CD4-positive, alpha-beta T cell treated with Interleukin-1 beta for 1 hour (primary cell): ENCODE measurements at regions not wholly inside any gene's neighbourhood (a gene's known extent, or its start where the extent isn't known, plus 50 kb on each side); places are given as distances from the start of the nearest gene placed in this dataset.

Source experiments
- DNase-seq, 2 donors: peaks; one replicate each; pipeline ENCODE4 v3.0.0-alpha.2; 2020 to 2022

DNA sequence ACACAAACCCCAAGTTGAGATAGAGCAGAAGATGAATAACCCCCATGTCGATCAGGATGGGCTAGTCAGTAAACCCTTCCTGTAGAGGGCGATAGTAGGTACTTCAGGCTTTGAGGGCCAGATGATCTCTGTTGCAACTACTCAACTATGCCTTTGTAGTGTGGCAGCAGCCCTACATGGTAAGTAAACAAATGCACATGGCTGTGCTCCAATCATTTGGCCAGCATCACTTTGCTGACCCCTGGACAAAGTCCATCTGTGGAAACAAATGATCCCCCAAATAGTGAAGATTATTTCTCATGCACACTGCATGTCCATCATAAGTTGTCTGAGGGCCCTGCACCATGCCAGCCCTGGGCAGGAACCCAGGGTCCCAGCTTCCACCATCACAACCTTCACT is 402.2 kb upstream of the PROK2 start:
- DNase-seq, result no peak

DNA sequence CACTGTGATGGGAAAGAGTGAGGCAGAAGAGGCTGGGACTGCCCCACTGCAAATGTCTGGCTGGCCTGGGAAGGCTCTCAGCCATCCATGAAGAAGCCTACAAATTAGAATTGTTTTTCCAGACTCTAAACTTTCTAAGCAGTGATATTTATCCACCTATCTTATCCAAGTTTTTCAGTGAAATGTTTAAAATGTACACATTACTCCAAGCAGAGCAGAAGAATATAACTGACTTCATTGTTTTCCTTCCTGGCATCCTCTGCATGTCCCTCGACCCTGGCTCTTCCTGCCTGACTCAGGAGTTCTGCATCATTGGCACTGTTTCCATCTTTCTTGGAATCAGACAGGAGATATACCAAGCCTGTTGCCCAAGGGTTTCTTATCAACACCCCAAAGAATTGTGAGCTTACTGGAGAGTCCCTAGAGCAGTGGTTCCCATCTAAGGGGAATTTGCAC is 401.5 kb upstream of the PROK2 start:
- DNase-seq, result no peak

DNA sequence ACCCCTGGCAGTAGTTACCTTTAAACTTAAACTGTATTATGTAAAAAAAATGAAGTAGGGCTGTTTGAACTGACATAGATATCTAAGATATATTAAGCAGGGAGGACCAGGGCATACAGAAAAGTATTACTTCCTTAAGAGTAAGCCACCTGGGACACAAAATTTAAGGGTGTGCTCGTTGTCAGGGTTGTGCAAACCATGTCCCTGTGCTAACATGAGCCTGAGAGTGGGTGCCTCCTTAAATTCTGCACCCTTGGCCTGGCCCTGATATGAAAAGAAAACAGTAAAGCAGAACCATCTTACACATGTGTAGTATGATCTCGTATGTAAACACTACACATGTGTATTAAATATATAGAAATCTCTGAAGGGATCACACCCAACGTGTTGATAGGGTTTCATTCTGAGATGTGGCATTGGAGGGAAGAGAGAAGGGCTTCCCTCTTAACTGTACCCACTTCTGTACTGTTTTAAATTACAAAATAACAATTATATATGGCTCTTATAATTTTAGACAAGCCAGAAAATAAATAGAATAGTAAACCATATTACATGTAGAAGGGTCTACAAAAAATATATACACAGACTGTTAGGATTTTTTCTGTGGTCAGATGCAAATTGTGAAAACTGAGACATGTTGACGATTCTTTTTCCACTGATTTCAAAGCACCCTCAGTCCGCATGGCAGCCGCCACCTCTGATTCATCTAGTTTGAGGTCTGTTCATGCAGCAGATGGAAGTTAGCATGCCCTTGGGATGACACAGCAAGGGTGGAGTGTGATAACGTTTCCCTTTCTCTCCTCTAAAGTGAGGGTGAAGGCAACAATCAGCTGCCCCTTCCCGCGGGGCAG is 400.8 kb upstream of the PROK2 start:
- DNase-seq, result peak in 1 of 2 donors; percentile 27

DNA sequence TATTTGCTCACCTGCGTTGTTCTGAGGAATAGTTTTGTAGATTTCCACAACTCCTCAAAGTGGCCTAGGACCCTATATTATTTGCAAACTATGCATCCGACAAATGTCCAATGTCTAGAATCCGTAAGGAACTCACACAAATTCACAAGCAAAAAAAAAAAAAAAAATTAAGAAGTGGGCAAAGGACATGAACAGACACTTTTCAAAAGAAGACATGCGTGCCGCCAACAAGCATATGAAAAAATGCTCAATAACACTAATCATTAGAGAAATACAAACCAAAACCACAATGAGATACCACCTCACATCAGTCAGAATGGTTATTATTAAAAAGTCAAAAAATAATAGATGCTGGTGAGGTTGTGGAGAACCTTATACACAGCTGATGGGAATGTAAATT is 398.5 kb upstream of the PROK2 start:
- DNase-seq, result no peak

DNA sequence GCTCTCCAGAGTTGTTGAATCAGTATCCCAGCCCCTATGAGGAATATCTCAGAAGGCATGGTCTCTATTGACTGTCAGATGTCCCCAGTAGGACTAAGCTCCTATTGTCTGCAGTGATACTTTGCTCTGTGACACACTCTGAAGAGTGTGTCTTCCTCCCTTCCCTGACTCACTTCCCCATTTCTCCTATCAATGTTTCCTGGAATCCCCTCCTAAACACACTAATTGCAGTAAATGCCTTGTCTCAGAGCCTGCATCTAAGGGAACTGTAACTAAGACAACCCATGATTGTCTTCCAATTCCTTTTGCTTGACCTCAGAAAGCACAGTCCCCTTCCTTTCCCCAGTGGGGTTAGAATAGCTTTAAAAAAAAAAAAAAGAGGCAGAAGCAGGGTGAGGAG is 397.3 kb upstream of the PROK2 start:
- no peak for DNase-seq

DNA sequence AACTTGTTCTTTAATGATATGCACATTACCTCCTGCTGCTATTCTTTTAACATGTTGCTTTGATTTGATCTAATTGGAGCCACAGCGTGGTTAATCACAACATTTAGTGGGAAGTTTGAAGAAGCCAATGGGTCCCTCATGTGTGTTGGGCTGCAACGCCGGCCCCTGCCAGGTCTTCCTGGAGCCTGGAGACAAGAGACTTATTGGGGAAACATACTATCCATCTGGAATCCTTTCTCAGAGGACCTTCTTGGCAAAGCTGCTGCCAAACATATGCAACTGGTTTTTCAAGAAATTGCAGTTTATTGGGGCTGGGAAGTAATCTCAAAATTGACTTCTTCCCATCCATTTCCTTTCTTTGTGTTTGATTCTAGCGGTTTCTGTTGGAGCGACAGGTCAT is 396.3 kb upstream of the PROK2 start:
- DNase-seq, result no peak

DNA sequence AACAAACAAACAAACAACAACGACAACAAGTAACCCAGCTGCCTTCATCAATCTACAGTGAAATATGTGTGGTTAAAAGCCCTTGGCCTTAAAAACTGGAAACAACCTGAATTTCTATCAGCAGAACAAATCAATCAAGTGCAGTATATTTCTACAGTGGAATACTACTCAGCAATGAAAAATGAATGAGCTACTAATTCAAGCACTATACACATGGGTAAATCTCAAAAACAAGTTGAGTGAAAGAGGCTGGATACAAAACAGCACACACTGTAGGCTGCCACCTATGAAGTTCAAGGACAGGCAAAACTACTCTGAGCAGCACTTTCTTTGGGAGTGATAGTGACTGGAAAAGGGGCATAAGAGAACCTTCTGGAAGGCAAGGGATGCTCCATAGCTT is 395.5 kb upstream of the PROK2 start:
- DNase-seq, result no peak

DNA sequence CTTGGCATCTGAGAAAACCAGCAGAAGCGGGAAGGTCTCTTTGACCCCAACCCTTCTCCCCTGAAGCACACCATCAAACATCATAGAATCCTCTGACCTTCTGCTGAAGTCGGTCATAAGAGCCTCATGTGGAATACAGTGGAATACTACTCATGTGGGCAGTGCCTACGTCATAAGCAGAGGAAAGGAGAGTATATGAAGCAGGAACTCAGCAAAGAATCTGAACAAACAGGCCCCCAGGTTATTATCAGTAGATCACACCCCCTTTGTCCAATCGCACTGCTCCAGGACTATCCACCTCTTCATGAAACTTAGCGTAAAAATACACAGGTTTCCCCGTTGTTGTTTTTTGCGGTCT is 394.1 kb upstream of the PROK2 start:
- no peak for DNase-seq

DNA sequence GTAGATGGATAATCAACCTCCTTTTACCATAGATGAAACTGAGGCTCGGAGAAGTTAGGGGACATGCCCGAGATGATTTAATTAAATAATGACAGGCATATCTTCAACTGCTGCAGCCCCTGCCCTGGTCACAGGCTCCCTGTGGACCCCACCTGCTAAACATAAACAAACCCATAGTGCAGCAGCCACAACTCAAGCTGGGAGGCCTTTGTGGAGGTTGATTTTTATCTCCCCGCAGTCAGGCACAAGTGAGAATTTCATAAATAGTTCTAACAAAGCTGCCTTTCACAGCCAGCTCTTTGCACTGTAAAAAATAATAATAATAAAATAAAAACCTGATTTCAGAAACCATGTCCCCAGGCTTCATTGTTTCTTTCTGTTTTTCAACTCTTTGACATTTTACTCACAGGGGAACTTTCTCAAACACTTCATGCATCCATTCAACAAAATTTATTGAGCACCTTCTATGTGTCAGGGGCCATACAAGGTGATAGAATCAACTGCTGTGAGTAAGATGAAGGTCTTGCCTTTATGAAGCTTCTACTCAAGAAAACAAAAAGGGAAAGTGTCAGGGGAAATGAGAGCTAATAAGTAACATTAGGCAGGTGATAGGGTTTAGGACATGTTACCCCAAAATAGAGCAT is 393.6 kb upstream of the PROK2 start:
- DNase-seq, result no peak

DNA sequence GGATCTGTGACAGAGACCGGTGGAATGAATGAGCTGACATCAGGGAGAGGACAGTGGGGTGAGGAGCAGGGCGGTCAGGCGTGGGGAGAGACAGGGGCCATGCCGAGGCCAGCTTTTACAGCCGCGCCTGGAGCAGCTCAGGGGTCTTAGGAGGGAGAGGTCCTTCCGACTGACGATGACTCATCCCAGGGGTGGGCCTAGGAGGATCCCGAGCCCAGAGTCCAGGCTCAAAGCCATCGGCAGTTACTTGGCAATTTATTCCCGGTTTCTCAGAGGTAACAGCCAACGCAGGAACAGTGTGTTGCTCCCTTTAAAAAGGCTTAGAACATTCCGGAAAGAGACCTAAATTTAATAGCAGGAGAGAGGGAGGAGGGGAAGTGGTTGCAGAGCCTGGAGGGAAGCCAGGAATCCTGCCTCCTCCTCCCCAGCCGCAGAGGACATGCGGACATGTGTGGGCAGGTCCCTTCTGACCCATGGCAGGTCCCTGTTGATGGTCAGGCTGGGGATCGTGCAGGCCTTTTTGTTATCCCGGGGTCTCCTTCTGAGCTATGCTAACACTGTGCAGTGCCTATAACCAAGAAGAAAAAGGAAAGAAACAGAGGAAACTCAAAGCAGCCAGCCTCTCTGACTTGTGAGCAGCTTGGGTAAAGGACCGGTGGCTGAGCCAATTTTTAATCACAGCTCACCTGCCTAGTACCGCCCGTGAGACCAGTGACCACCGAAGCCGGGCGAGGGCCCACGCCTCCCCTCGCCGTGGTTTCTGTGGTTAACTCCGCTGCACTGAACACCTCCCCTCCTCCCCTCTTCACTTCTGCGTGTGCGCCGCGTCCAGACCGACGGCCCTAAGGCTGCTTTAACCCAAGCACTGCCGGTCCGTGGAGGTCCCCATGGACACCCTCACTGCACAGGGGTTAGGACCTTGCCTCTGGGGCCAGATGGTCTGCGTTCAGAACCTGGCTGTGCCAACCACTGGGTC is 392.4 kb upstream of the PROK2 start:
- DNase-seq, result peak in 1 of 2 donors; percentile 20

DNA sequence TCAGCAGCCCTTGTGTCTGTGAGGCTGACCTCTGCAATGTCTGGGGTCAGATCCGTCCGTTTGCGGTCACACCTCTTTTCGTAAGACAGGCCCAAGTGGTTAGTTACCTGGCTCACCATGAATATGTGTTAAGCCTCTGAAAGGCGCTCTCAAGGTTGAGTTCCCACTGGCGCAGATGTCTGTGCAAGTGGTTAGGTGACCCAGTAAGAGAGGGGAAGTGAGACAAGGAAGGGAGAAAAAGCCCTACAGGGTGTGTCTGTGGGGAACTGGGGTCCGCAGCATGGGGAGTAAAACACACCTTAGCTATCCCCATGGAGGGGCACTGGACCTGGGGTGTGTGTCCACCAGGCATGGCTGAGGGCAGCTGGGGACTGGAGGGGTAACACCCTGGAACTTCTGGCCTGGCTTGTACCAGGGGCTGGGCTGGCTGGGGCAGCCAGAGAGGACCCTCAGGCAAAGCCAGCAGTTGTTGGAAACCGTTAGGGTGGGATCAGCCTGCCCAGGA is 391.6 kb upstream of the PROK2 start:
- peak in 1 of 2 donors; percentile 54 for DNase-seq

DNA sequence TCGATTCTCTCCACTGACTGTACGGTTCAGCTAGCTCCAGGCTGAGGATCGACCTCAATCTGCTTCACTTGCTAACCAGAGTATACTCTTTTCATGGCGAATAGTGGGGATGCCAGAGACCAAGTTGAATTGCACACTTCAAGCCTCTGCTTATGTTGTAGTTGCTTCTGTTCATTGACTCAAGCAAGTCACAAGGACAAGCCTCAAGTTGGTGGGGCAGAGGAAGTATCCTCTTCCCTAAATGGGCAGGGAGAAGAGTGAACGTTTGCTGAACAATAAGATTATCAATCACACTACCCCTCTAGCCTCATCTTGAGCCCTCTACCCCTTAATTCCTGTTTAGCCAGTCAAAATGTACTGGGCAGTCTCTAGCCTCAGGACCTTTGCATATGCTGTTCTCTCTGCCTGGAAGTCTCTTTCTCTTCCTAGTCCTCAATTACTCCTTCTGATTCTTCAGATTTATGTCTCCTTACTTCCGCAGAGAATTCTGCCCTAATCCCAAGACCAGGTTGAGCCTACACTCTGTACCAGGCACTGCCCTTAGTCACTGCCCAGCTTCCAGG is 390.4 kb upstream of the PROK2 start:
- no peak for DNase-seq

DNA sequence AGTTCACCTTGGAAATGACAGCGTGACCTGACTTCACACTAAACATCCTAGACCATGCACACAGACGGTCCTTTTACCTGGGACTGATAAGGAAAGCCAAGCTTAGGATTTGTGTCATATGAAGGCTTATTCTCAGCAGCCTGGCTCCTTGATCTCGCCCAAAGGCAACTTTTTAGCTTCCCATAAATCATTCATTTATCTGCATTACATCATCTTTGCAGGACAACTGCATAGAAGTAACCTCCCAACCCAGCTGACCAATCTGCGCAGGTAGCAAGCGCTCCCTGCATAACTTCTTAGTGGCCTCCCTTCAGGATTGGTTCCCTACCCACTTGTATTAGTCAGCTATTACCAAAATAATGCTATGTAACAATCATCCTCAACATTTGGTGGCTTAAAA is 389.9 kb upstream of the PROK2 start:
- DNase-seq, result no peak

DNA sequence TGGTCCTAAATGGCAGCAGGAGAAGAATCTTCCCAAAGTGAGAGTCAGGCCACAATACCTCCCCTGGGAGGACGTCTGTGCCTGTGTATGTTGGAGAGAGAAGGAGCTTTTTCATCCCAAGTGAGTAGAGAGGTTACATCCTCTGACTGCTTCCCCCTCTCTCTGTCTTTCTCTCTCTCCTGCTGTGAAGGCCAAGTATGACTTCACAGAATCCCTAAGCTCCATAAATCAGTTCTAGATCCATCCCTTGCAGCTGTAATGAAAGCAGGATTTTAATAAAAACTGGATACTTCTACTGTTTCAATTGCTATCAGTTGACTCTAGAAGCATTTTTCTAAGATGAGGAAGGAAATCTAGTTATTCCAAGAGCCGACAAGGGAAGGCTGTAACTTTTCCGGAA is 389.1 kb upstream of the PROK2 start:
- no peak for DNase-seq

DNA sequence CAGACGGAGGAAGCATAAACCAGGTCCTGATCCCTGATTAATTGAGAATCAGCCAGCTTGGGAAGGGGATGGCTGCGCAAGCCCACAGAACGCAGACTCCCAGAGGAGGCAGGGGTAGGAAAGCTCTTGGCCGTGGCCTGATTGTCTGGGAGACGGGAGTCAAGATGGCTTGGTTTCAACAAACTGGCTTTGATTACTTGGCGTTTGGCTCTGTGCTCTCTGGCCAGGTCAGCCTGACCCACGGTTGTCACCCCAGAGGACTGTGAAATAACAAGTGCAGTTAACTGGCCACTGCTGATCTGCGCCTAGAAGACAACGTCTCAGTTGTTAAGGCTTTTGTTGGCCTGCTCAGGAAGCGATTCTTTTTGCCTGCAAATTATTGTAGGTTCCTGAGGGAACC is 387.0 kb upstream of the PROK2 start:
- no peak for DNase-seq

DNA sequence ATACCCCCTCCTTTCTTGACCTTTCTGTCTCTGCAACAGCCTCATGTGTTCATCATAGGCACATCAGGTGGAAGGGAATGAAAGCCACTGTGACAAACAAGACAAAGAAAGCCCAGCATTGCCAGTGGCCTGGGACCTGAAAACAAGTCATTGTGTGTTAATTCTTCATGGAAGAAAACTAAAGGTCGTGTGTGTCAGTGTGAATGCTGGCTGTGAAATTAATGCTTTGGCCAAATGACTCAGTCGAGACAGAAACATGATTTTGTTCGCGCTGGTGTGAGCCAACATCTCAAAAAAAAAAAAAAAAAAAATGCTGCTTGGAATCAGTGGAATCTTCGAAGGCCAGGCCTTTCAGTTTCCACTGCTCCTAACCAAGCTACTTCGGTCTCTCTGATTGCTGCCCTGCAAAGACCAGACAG is 386.5 kb upstream of the PROK2 start:
- no peak for DNase-seq

DNA sequence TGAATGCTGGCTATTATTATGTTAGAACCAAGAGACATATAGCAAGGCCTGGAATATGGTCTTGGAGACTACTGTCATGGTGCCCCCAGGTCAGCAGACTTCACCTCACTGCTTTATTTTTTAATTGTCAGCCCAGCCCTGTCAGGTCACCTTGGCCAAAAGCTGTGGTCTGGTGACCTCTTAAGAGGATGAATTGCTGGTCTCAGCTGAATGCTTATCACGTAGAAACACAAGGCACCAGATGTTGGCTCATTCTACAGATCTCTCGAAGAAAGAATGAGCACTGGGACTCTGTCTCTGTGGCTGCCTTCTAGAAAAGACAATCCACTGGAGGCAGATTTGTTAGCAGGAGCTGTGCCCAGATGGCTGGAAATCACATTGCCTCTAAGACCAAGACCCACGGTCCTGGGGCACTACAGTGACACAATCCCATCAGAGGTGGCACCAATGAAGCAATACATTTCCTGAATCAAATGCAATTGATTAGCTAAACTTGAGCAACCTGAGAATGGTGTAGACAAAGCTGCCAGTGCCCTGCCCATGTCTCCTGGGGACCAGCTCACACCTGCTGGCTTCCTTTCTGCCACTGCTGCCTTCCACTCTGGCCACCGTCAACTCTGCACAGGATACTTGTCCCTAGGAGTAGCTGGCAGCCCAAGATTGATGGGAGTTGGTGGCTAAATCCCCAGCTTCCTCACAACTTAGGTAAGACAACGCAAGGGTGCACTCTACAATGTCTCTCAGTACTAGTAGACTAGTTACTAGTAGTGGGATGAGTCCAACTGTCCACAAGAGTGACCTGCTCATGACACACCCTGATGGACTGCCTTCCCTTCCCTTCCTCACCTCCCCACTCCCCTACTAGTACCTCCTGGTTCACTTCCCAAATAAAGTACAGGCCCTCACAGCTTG is 384.9 kb upstream of the PROK2 start:
- no peak for DNase-seq

DNA sequence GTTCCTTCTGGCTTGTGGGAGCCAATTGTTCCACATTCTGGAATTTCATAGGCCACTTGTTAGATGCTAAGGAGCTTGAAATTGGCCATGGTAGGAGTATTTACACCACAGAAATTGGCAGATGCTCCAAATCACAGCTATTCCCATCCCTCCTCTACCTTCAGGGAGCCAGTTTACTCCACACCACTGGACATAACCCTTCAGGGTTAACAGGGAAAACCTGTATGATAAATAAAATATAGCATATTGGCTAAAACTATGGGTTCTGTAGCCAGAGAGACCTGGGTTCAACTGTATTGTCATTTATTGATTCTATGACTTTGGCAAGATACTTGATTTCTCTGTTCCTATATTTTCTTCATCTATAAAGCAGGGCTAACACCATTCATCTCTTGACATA is 384.2 kb upstream of the PROK2 start:
- DNase-seq, result no peak

DNA sequence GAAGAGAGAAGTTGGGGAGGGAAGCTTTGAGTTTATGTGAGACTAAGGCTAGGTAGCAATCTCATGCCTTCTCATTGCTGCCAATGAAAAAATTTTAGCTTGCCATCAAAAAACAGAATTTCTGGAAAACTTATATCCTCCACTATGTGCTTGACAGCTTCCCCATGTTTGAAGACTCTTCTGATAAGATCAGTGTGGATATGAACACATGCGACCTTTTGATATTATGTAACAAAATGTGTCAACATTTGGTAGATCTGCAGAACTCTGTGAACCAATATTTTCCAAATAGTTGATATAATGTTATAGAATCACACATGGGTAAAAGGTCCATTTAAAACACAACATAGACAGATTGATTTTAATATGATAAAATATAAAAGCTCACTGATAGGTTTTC is 380.9 kb upstream of the PROK2 start:
- no peak for DNase-seq

DNA sequence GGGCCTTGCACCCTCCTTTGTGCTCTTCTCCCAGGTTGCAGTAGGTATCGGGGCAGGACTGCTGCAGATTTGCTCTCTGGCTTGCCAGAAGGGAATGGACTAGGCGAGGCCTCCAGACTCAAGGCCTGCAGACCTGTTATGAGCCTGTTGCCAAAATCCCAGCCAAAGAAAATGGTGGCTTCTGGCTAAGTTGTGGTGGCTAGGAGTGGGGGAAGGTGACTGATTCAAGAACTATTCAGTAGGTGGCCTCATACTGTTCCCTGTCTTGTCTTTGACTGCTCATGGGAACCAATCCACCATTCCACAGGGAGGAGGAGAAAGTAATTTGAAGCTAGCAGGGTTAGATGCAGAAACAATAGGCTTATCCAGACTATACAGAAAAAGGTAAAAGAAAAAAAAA is 380.4 kb upstream of the PROK2 start:
- no peak for DNase-seq

DNA sequence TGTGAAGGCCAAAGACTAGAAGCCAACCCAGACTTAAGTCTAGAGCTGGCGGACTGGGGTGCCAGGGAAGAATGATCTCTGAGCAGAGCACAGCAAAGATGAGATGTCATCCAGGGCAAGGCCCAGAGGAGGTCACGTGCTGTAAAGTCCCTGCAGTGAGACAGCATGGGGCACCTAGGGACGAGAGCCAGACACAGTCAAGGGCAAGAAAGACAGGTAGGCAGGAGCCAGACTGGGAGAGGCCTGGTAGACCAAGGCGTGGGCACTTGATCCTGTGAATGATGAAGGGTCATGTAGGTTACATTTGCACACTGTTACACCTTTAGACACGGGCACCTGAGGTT is 379.7 kb upstream of the PROK2 start:
- no peak for DNase-seq
